ENCODE measurements at regions not wholly inside any gene's neighbourhood (a gene's known extent, or its start where the extent isn't known, plus 50 kb on each side); places are given as distances from the start of the nearest gene placed in this dataset.

DNA sequence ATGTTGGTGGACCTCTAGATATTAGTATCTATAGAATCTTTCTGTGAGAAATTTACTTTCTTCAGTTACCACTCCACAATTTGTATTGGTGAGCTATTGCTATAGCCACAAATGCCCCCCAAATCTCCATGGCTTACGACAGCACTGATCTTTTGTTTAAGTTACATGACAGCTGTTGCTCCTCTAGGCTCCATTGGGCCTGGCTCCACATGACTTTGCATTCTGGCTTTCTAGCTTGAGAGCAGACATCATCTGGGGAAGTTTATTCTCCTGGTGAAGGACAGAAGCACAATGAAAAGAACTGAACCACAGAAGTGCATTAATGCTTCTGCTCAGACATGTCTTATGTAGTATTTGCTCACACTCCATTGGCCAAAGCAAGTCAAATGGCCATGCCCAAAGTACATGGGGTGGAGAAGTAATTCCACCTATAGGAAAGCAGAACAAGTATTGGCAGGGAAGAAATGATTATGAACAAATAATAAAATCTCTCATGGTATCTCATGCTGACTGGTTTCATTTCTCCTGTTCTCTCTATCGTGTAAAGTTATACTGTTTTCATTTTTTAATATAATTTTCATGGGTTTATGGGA, 126.6 kb upstream of the FAM9C start:
- TF ChIP-seq, protein P1, sequence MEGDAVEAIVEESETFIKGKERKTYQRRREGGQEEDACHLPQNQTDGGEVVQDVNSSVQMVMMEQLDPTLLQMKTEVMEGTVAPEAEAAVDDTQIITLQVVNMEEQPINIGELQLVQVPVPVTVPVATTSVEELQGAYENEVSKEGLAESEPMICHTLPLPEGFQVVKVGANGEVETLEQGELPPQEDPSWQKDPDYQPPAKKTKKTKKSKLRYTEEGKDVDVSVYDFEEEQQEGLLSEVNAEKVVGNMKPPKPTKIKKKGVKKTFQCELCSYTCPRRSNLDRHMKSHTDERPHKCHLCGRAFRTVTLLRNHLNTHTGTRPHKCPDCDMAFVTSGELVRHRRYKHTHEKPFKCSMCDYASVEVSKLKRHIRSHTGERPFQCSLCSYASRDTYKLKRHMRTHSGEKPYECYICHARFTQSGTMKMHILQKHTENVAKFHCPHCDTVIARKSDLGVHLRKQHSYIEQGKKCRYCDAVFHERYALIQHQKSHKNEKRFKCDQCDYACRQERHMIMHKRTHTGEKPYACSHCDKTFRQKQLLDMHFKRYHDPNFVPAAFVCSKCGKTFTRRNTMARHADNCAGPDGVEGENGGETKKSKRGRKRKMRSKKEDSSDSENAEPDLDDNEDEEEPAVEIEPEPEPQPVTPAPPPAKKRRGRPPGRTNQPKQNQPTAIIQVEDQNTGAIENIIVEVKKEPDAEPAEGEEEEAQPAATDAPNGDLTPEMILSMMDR (IDR thresholded peaks at IDR 0.05), result no peak
- no peak for TF ChIP-seq EZH2 (IDR thresholded peaks at IDR 0.05; ENCODE audit: borderline replicate concordance, insufficient read depth, low read depth, low read length, poor library complexity, severe bottlenecking)

Data from B cell (primary cell).